GM20000 (cell line): ENCODE measurements at regions not wholly inside any gene's neighbourhood (a gene's known extent, or its start where the extent isn't known, plus 50 kb on each side); places are given as distances from the start of the nearest gene placed in this dataset.

Experiments
- DNase-seq: peaks from one replicate; pipeline ENCODE4 v3.0.0; 2012; ENCODE audit warnings: low spot score
- CTCF ChIP-seq: IDR thresholded peaks from 2 replicates; pipeline ENCODE4 v1.5.1; 2012; ENCODE audit warnings: mild to moderate bottlenecking, control low read depth; ENCODE audit errors: extremely low read depth, missing control alignments

- peak; percentile 79 for TF ChIP-seq CTCF
- DNase-seq: peak; percentile 72
Observed at GRCh38 chr14:65824285-65824977, 411.9 kb downstream of the FUT8 start.

- TF ChIP-seq CTCF: no peak
- no peak for DNase-seq
Observed at GRCh38 chr14:65824978-65825299, 412.4 kb downstream of the FUT8 start.

- no peak for TF ChIP-seq CTCF
- no peak for DNase-seq
Observed at GRCh38 chr14:65826946-65827345, 414.4 kb downstream of the FUT8 start.

GRCh38 chr14:65827520-65827919 lies 415.0 kb downstream of the FUT8 start:
- DNase-seq: no peak
- no peak for TF ChIP-seq CTCF

GRCh38 chr14:65828396-65828795 lies 415.9 kb downstream of the FUT8 start:
- DNase-seq: no peak
- no peak for TF ChIP-seq CTCF

- no peak for DNase-seq
- no peak for TF ChIP-seq CTCF
Observed at GRCh38 chr14:65832431-65833266, 420.1 kb downstream of the FUT8 start.

- no peak for TF ChIP-seq CTCF
- DNase-seq: no peak
Observed at GRCh38 chr14:65833267-65833880, 420.8 kb downstream of the FUT8 start.
